AG04449 (cell line): ENCODE measurements at regions not wholly inside any gene's neighbourhood (a gene's known extent, or its start where the extent isn't known, plus 50 kb on each side); places are given as distances from the start of the nearest gene placed in this dataset.

Experiments
- CTCF ChIA-PET: fragments of 350-600 bp; formaldehyde crosslinking; extraction: SDS; loops from one replicate; lab custom pipeline; 2021; ENCODE audit warnings: antibody characterized with exemption; lab: Yijun Ruan, JAX
- POLR2A ChIA-PET: fragments of 400-600, 350-600 bp; formaldehyde crosslinking; extraction: SDS; loops from one replicate; lab custom pipeline; 2020; ENCODE audit warnings: antibody characterized with exemption, inconsistent platforms; lab: Yijun Ruan, JAX
- DNase-seq: peaks from one replicate; pipeline ENCODE4 v3.0.0-alpha.2; 2010; ENCODE audit warnings: low read depth, low spot score
- H3K4me3 ChIP-seq: 2 replicates; pipeline ENCODE4 v1.5.1; 2011; ENCODE audit warnings: low read depth, mild to moderate bottlenecking, control low read depth, low read length
- TF ChIP-seq, protein P1 (sequence below): IDR thresholded peaks from one replicate; pipeline ENCODE4 v1.5.1; 2011; ENCODE audit warnings: mild to moderate bottlenecking, moderate library complexity, low read length, control low read depth, inconsistent platforms; ENCODE audit not compliant: insufficient read depth; ENCODE audit errors: missing control alignments

DNA sequence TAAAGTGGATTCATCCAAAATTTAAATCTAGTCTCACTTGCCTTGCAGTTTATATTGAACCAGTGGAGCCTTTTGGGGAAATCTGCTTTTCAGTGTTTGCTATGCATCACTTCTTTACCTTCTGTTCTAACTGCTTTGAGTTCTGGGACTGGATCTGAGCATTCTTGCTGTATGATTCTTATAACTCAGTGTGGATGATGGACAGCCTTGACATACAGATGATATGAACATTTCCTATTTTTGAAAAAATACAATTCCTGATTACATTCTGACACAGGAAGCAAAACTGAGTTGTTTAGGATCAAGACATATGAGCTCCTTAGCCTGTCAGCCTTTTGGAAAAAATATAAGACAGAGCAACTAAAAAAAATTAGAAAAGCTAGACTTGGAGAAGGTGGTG lies 115.2 kb downstream of the DISP1 start:
- CTCF ChIA-PET, result no interaction called here
- POLR2A ChIA-PET, result no interaction called here
- no peak overlapping the region for H3K4me3 ChIP-seq
- TF ChIP-seq, protein P1, sequence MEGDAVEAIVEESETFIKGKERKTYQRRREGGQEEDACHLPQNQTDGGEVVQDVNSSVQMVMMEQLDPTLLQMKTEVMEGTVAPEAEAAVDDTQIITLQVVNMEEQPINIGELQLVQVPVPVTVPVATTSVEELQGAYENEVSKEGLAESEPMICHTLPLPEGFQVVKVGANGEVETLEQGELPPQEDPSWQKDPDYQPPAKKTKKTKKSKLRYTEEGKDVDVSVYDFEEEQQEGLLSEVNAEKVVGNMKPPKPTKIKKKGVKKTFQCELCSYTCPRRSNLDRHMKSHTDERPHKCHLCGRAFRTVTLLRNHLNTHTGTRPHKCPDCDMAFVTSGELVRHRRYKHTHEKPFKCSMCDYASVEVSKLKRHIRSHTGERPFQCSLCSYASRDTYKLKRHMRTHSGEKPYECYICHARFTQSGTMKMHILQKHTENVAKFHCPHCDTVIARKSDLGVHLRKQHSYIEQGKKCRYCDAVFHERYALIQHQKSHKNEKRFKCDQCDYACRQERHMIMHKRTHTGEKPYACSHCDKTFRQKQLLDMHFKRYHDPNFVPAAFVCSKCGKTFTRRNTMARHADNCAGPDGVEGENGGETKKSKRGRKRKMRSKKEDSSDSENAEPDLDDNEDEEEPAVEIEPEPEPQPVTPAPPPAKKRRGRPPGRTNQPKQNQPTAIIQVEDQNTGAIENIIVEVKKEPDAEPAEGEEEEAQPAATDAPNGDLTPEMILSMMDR, result no peak
- DNase-seq, result no peak

DNA sequence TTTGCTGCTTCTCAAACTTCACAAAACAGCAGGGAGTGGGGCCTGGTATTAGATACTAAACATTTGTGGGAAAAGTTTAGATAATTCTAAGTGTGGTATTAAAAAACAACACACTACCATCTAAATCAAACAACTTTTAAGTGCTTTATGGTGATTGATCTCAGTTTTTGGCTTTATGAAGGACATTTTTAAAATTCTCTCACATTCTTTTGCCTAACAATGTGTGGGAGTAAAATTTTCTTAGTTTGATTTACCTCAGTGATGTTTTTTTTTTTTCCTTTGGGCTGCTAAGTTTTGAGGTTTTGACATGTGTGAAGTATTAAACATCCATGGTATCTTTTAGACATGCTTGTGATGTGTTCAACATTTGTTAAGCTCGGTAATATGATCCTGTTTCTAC lies 116.2 kb downstream of the DISP1 start:
- ChIA-PET CTCF (interaction anchor here (1.2 to 1.4 kb wide), 2 partner anchors 11 to 157 kb away, joined by 3 read pairs; no protein-coding TSS in a partner anchor), POLR2A (no interaction called here)
- no peak overlapping the region for H3K4me3 ChIP-seq
- TF ChIP-seq, protein P1, result no peak
- DNase-seq, result no peak

GRCh38 chr1:222933273-222933672 lies 118.4 kb downstream of the DISP1 start:
- TF ChIP-seq, protein P1, result no peak
- no peak for DNase-seq
- POLR2A ChIA-PET, result no interaction called here

GRCh38 chr1:222935239-222935900 lies 120.5 kb downstream of the DISP1 start:
- ChIA-PET CTCF (no interaction called here), POLR2A (no interaction called here)
- no peak overlapping the region for H3K4me3 ChIP-seq
- no peak for DNase-seq
- TF ChIP-seq, protein P1, result no peak

More at GRCh38 chr1:222933273-222933672, 118.4 kb downstream of the DISP1 start:
- H3K4me3 ChIP-seq, result no peak overlapping the region
- CTCF ChIA-PET, result no interaction called here

DNA sequence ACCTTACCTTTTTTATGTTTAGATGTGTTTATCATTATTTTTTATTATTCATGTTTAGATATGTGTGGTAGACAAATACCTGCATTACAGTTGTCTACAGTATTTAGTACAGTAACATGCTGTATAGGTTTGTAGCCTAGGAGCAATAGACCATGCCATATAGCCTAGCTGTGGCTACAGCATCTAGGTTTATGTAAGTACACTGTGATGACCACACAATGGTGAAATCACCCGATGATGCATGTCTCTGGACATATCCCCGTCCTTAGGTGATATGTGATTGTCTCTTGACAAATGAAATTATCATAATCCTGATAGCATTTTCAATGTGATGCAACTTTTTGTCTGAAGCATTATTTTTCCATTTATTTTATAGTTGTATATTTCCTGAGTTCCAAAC lies 121.2 kb downstream of the DISP1 start:
- no peak overlapping the region for H3K4me3 ChIP-seq
- no peak for DNase-seq
- ChIA-PET POLR2A (no interaction called here), CTCF (no interaction called here)
- TF ChIP-seq, protein P1, result no peak

- ChIA-PET POLR2A (no interaction called here), CTCF (no interaction called here)
- TF ChIP-seq, protein P1, result no peak
- no peak for DNase-seq
- no peak overlapping the region for H3K4me3 ChIP-seq
Measured at GRCh38 chr1:222938986-222939385, 124.1 kb downstream of the DISP1 start.
